GM18951 (cell line): ENCODE measurements at regions not wholly inside any gene's neighbourhood (a gene's known extent, or its start where the extent isn't known, plus 50 kb on each side); places are given as distances from the start of the nearest gene placed in this dataset.

ENCODE experiments used
- POLR2A ChIP-seq: IDR thresholded peaks from 4 replicates; pipeline ENCODE4 v1.6.1; 2011; ENCODE audit warnings: mild to moderate bottlenecking; ENCODE audit not compliant: insufficient read length, insufficient read depth; ENCODE audit errors: extremely low read depth
- in situ Hi-C: fragments of 300-500 bp; cut with MboI; formaldehyde crosslinking; loops from one replicate; pipeline ENCODE4 v1.12.0; 2022; ENCODE audit warnings: low sequenced_read_pairs, mixed read lengths, inconsistent platforms; ENCODE audit not compliant: unreplicated experiment

DNA sequence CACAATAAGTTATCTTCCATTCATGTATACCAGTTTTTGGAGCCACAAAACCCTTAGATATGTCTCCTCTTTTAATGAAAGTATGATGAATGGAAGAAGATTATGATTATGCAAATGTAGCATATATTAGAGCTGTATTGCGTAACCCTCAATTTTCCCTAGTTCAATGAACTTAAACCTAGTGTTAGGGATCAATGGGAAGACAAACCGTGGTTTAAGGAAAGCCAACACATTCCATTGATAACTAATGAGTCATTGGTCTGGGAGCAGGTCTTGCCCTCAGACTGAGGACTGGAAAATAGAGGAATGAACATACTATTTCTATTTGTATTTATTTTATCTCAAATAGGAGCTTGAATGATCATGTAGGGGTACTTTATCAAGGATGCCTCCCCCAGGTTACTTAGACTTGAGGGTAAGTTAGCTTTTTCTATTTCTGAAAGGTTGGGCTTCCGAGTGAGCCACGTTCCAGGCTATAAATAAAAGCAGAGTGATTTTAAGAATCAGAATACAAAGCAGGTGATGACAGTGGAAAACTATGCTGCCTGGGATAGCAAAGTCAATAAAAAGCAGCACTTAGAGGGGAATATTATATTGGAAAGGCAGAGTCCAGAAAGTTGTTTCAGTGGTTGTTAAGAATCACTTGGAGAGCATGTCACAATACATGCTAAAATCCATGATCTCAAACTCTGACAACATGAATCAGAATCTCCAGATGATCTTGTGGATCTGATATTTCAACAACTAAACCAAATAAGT lies 356.0 kb downstream of the ADAM29 start:
- TF ChIP-seq POLR2A = no peak
- in situ Hi-C loops = no loop called here

GRCh38 chr4:175277816-175278215 lies 359.7 kb downstream of the ADAM29 start:
- no peak for TF ChIP-seq POLR2A
- in situ Hi-C loops = no loop called here

- in situ Hi-C loops = no loop called here
- TF ChIP-seq POLR2A = no peak
Observed at GRCh38 chr4:175280153-175280552, 362.0 kb downstream of the ADAM29 start.

DNA sequence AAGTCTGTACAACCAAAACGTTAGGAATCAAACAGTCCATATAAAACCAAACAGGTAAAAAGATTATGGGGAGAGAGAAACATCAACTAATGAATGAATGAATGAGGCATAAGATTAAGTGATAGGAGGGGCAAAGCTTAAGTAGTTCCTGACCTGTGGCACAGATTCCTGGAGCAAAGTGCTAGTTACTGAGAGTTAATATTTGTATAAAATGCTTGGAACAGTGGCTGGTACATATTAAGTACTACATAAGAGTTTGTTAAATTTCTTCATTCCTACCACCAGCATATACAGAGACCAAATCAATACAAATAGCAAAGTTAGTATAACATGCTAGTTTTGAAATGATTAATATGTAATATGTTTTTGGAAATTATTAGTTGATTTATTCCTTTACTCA lies 363.7 kb downstream of the ADAM29 start:
- in situ Hi-C loops = no loop called here
- no peak for TF ChIP-seq POLR2A

DNA sequence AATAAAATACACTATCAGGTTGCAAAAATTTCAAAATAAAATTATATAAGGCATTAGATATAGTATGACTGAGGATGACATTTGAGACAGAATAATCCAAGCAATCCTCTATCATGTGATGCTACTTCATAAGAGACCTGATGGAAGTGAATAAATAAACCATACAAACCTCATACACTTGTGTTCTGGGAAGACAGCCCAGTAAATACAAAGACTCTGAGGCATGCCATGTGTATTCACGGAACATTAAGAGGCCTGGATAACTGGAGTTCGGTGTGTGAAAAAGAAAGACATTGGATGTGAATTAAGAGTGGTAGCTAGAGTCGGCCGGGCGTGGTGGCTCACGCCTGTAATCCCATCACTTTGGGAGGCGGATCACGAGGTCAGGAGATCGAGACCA lies 364.2 kb downstream of the ADAM29 start:
- in situ Hi-C loops = no loop called here
- TF ChIP-seq POLR2A = no peak

- in situ Hi-C loops = no loop called here
- no peak for TF ChIP-seq POLR2A
Observed at GRCh38 chr4:175290401-175290800, 372.2 kb downstream of the ADAM29 start.

- TF ChIP-seq POLR2A = no peak
- in situ Hi-C loops = no loop called here
Observed at GRCh38 chr4:175297965-175298565, 379.9 kb downstream of the ADAM29 start.

- no peak for TF ChIP-seq POLR2A
- in situ Hi-C loops = no loop called here
Observed at GRCh38 chr4:175306436-175306835, 388.3 kb downstream of the ADAM29 start.

- in situ Hi-C loops = no loop called here
- TF ChIP-seq POLR2A = no peak
Observed at GRCh38 chr4:175307326-175307725, 389.2 kb downstream of the ADAM29 start.

DNA sequence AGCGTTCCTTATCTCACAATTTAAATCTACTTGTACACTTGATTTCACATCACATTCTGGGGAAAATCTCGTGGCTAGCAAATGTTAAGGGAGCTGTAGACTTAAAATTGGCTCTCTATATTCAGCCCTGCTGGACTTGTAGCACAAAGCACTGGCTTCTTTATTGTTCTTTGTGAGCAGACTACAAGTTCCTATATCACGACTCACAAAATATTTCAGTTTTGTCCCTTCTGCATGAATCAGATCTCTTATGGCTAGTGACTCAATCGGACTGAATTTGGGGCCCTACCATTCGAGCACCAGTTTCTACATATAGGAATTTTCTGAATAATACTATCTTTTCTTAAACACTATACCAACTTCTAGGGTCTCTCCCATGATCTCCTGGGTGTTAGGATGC lies 390.1 kb downstream of the ADAM29 start:
- in situ Hi-C loops = no loop called here
- TF ChIP-seq POLR2A = no peak

DNA sequence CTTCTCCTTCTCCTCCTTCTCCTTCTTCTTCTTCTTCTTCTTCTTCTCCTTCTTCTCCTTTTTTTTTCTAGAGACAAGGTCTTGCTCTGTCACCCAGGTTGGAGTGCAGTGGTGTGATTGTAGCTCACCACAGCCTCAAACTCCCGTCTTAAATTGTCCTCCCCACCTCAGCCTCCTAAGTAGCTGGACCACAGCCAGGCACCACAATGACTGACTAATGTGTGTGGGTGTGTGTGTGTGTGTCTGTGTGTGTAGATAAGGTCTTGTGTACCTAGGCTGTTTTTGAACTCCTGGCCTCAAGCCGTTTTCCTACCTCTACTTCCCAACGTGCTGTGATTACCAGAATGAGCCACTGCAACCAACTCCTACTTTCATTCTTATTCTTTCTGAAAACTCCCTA lies 390.9 kb downstream of the ADAM29 start:
- TF ChIP-seq POLR2A = no peak
- in situ Hi-C loops = no loop called here

- no peak for TF ChIP-seq POLR2A
- in situ Hi-C loops = no loop called here
Observed at GRCh38 chr4:175325230-175325629, 407.1 kb downstream of the ADAM29 start.

DNA sequence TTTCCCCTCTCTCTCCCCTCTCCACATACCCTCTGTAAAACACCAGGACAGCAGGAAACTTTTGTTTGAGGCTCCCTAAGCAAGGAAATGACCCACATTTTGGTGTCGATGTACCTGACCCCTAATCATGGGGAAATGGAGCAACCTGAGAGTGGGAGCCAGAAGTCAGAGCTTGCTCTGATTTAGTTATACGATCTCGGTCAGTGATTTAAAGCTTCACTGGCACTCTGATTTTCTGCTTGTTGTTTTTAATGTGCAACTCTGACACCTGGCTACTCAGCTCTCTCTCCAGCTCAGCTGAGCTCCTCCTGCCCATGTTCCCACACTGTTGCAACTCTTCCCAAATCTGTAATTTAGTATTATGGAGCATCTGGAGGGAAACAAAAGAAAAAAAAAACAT lies 408.6 kb downstream of the ADAM29 start:
- in situ Hi-C loops = no loop called here
- no peak for TF ChIP-seq POLR2A

- TF ChIP-seq POLR2A = no peak
- in situ Hi-C loops = no loop called here
Observed at GRCh38 chr4:175330236-175330635, 412.1 kb downstream of the ADAM29 start.
